Fibroblast of lung (primary cell): ENCODE measurements at regions not wholly inside any gene's neighbourhood (a gene's known extent, or its start where the extent isn't known, plus 50 kb on each side); places are given as distances from the start of the nearest gene placed in this dataset.

Experiments
- DNase-seq, 2 donors: peaks; one replicate each; pipeline versions ENCODE4 v3.0.0 to v3.0.0-alpha.2; 2010; ENCODE audit warnings: low read depth in 2 of 2
- H2AFZ ChIP-seq: 2 replicates; pipeline ENCODE4 v1.5.1; 2012; ENCODE audit warnings: low read length, control low read depth, inconsistent platforms
- H3K27ac ChIP-seq: 2 replicates; pipeline ENCODE4 v1.5.1; 2011; ENCODE audit warnings: low read length, control low read depth; ENCODE audit not compliant: insufficient read depth
- H3K27me3 ChIP-seq: 2 replicates; pipeline ENCODE4 v1.5.1; 2011; ENCODE audit warnings: mild to moderate bottlenecking, low read length; ENCODE audit not compliant: control insufficient read depth, insufficient read depth
- H3K36me3 ChIP-seq: 2 replicates; pipeline ENCODE4 v1.5.1; 2011; ENCODE audit warnings: low read length; ENCODE audit not compliant: control insufficient read depth, insufficient read depth
- H3K4me1 ChIP-seq: 2 replicates; pipeline ENCODE4 v1.5.1; 2011; ENCODE audit warnings: low read length; ENCODE audit not compliant: control insufficient read depth, insufficient read depth; ENCODE audit errors: extremely low read depth
- H3K4me2 ChIP-seq: 2 replicates; pipeline ENCODE4 v1.5.1; 2011; ENCODE audit warnings: low read length, control low read depth; ENCODE audit not compliant: insufficient read depth; ENCODE audit errors: extremely low read depth
- H3K4me3 ChIP-seq, 4 experiments: fragments of 200-600 bp in 1 of 4; sonication (generic) in 1 of 4; replicated peaks in 1 of 4; 2 replicates each; pipeline ENCODE4 v1.5.1; 2011 to 2016; ENCODE audit warnings: low read length in 4 of 4, low read depth in 3 of 4, mild to moderate bottlenecking in 3 of 4, control low read depth in 2 of 4, inconsistent platforms in 1 of 4, mixed read lengths in 1 of 4; ENCODE audit not compliant: insufficient read depth in 1 of 4; ENCODE audit errors: control extremely low read depth in 1 of 4
- H3K79me2 ChIP-seq: 2 replicates; pipeline ENCODE4 v1.5.1; 2012; ENCODE audit warnings: mild to moderate bottlenecking, low read length, inconsistent platforms; ENCODE audit not compliant: control insufficient read depth, insufficient read depth
- H3K9ac ChIP-seq: 2 replicates; pipeline ENCODE4 v1.5.1; 2011; ENCODE audit warnings: mild to moderate bottlenecking, low read length, control low read depth; ENCODE audit not compliant: insufficient read depth
- H3K9me3 ChIP-seq: 2 replicates; pipeline ENCODE4 v1.5.1; 2012; ENCODE audit warnings: low read depth, low read length; ENCODE audit not compliant: control insufficient read depth, insufficient read depth
- H4K20me1 ChIP-seq: 2 replicates; pipeline ENCODE4 v1.5.1; 2011; ENCODE audit warnings: low read length; ENCODE audit not compliant: control insufficient read depth, insufficient read depth; ENCODE audit errors: extremely low read depth
- CTCF ChIP-seq, 2 donors: IDR thresholded peaks in 1 of 2; conservative IDR thresholded peaks in 1 of 2; 1 replicate in 1 of 2; 2 replicates in 1 of 2; pipeline ENCODE4 v1.5.1; 2011 to 2012; ENCODE audit warnings: low read length in 2 of 2, control low read depth in 1 of 2, inconsistent platforms in 1 of 2, low read depth in 1 of 2, mild to moderate bottlenecking in 1 of 2
- EZH2 ChIP-seq: IDR thresholded peaks from 2 replicates; pipeline ENCODE4 v1.5.1; 2012; ENCODE audit warnings: low read length, control low read depth, mild to moderate bottlenecking; ENCODE audit errors: missing control alignments

GRCh38 chr16:75908331-75909117 is 182.2 kb upstream of the CPHXL start:
- Histone ChIP-seq H3K27ac (no peak overlapping the region), H3K4me1 (no peaks in the 10 kb centered on the region), H3K36me3 (no peaks in the 10 kb centered on the region), H3K79me2 (no peaks in the 10 kb centered on the region), H4K20me1 (no peaks in the 10 kb centered on the region), H3K4me2 (no peak overlapping the region), H2AFZ (no peak overlapping the region), H3K27me3 (no peaks in the 10 kb centered on the region), H3K9me3 (no peaks in the 10 kb centered on the region), H3K4me3 (no peak overlapping the region), H3K9ac (no peak overlapping the region)
- TF ChIP-seq CTCF (conservative IDR thresholded peaks at IDR 0.05 in 1 of 2, IDR thresholded peaks at IDR 0.05 in 1 of 2; ENCODE audit: low read depth in 1 of 2, low read length in 2 of 2) = no peak
- no peak for TF ChIP-seq EZH2
- DNase-seq = no peak

- no peaks in the 10 kb centered on the region for H3K36me3 ChIP-seq
- H2AFZ ChIP-seq = no peak overlapping the region
- no peak overlapping the region for H3K4me2 ChIP-seq
- no peaks in the 10 kb centered on the region for H3K27me3 ChIP-seq
- H3K4me1 ChIP-seq = no peaks in the 10 kb centered on the region
- H4K20me1 ChIP-seq = no peaks in the 10 kb centered on the region
- TF ChIP-seq EZH2 = no peak
- no peak for TF ChIP-seq CTCF (conservative IDR thresholded peaks at IDR 0.05 in 1 of 2, IDR thresholded peaks at IDR 0.05 in 1 of 2; ENCODE audit: low read depth in 1 of 2, low read length in 2 of 2)
- no peak overlapping the region for H3K9ac ChIP-seq
- no peak overlapping the region for H3K27ac ChIP-seq
- no peaks in the 10 kb centered on the region for H3K9me3 ChIP-seq
- no peak for DNase-seq
- no peak overlapping the region for H3K4me3 ChIP-seq
- no peaks in the 10 kb centered on the region for H3K79me2 ChIP-seq
These were observed 183.5 kb upstream of the CPHXL start for GRCh38 chr16:75909746-75910145.

GRCh38 chr16:75911896-75912295 is 185.6 kb upstream of the CPHXL start:
- H3K36me3 ChIP-seq = no peaks in the 10 kb centered on the region
- TF ChIP-seq CTCF (conservative IDR thresholded peaks at IDR 0.05 in 1 of 2, IDR thresholded peaks at IDR 0.05 in 1 of 2; ENCODE audit: low read depth in 1 of 2, low read length in 2 of 2) (no peak), EZH2 (no peak)
- H3K9me3 ChIP-seq = no peaks in the 10 kb centered on the region
- H3K79me2 ChIP-seq = no peaks in the 10 kb centered on the region
- H3K4me1 ChIP-seq = no peaks in the 10 kb centered on the region
- H3K4me3 ChIP-seq = no peak overlapping the region
- no peaks in the 10 kb centered on the region for H3K27me3 ChIP-seq
- no peak for DNase-seq
- H3K4me2 ChIP-seq = no peak overlapping the region
- H4K20me1 ChIP-seq = no peaks in the 10 kb centered on the region
- H3K27ac ChIP-seq = no peak overlapping the region
- no peak overlapping the region for H3K9ac ChIP-seq
- no peak overlapping the region for H2AFZ ChIP-seq
